ENCODE measurements at regions not wholly inside any gene's neighbourhood (a gene's known extent, or its start where the extent isn't known, plus 50 kb on each side); places are given as distances from the start of the nearest gene placed in this dataset.
"Not testable (repeated sequence)": the region's sequence is repeated elsewhere in the genome, so short reads cannot be mapped to it uniquely, and the experiment has no call there.

GRCh38 chr3:16073990-16074671, 100.3 kb upstream of the GALNT15 start:
- not testable (repeated sequence) for TF ChIP-seq CTCF (IDR thresholded peaks at IDR 0.05); POLR2AphosphoS5 (IDR thresholded peaks at IDR 0.05); EP300 (IDR thresholded peaks at IDR 0.05; ENCODE audit: low read depth)

Data from transverse colon (tissue), 4 donors.